GM23338 (cell line): ENCODE measurements at regions not wholly inside any gene's neighbourhood (a gene's known extent, or its start where the extent isn't known, plus 50 kb on each side); places are given as distances from the start of the nearest gene placed in this dataset.

Source experiments
- ATAC-seq: fragments of 200-7000 bp; cut with Tn5 transposase; 3 replicates; pipeline ENCODE4 v1.9.1; 2020
- DNase-seq: peaks from one replicate; pipeline ENCODE4 v3.0.0-alpha.2; 2015; ENCODE audit warnings: low spot score
- H2AFZ ChIP-seq: fragments of 200-600 bp; sonication (generic); 2 replicates; pipeline ENCODE4 v1.8.0; 2016; ENCODE audit warnings: antibody characterized with exemption, mild to moderate bottlenecking, moderate library complexity
- H3F3A ChIP-seq: fragments of 200-600 bp; sonication (generic); replicated peaks from 2 replicates; pipeline ENCODE4 v1.8.0; 2017; ENCODE audit warnings: antibody characterized with exemption, mixed run types, low read depth
- H3K27ac ChIP-seq: fragments of 200-600 bp; sonication (generic); 2 replicates; pipeline ENCODE4 v1.6.1; 2016; ENCODE audit warnings: low read depth
- H3K27me3 ChIP-seq: fragments of 200-600 bp; sonication (generic); 2 replicates; pipeline ENCODE4 v1.8.0; 2016; ENCODE audit warnings: mild to moderate bottlenecking, mixed run types, moderate library complexity; ENCODE audit not compliant: insufficient read depth
- H3K36me3 ChIP-seq: fragments of 200-600 bp; sonication (generic); 2 replicates; pipeline ENCODE4 v1.8.0; 2016; ENCODE audit warnings: mild to moderate bottlenecking; ENCODE audit not compliant: insufficient read depth
- H3K4me1 ChIP-seq: fragments of 200-600 bp; sonication (generic); 2 replicates; pipeline ENCODE4 v1.8.0; 2016; ENCODE audit warnings: mild to moderate bottlenecking, moderate library complexity; ENCODE audit not compliant: insufficient read depth
- H3K4me2 ChIP-seq: fragments of 200-600 bp; sonication (generic); 2 replicates; pipeline ENCODE4 v1.7.1; 2017; ENCODE audit warnings: mixed run types
- H3K4me3 ChIP-seq: fragments of 200-600 bp; sonication (generic); 2 replicates; pipeline ENCODE4 v1.6.1; 2016; ENCODE audit warnings: mixed run types
- H3K79me2 ChIP-seq: fragments of 200-600 bp; sonication (generic); replicated peaks from 2 replicates; pipeline ENCODE4 v1.8.0; 2017; ENCODE audit warnings: mild to moderate bottlenecking; ENCODE audit not compliant: insufficient read depth
- H3K9me2 ChIP-seq: fragments of 200-600 bp; sonication (generic); 2 replicates; pipeline ENCODE4 v1.8.0; 2017; ENCODE audit not compliant: insufficient read depth
- H4K20me1 ChIP-seq: fragments of 200-600 bp; sonication (generic); replicated peaks from 2 replicates; pipeline ENCODE4 v1.8.0; 2017; ENCODE audit warnings: mild to moderate bottlenecking; ENCODE audit not compliant: insufficient read depth
- H3K27ac Mint-ChIP-seq: 2 replicates; pipeline ENCODE4 v1.8.0; 2020; ENCODE audit warnings: inconsistent platforms, mild to moderate bottlenecking, moderate library complexity, mixed read lengths
- H3K27me3 Mint-ChIP-seq: 3 replicates; pipeline ENCODE4 v1.8.0; 2022; ENCODE audit warnings: low read depth, mild to moderate bottlenecking, moderate library complexity, mixed read lengths, inconsistent platforms; ENCODE audit not compliant: insufficient read depth, poor library complexity
- H3K36me3 Mint-ChIP-seq: 3 replicates; pipeline ENCODE4 v1.8.0; 2021; ENCODE audit warnings: low read depth, mild to moderate bottlenecking, inconsistent platforms, moderate library complexity, mixed read lengths
- H3K4me1 Mint-ChIP-seq: 3 replicates; pipeline ENCODE4 v1.8.0; 2020; ENCODE audit warnings: mild to moderate bottlenecking, inconsistent platforms, mixed read lengths
- H3K4me3 Mint-ChIP-seq: 3 replicates; pipeline ENCODE4 v1.8.0; 2021; ENCODE audit warnings: moderate library complexity, mild to moderate bottlenecking, inconsistent platforms, mixed read lengths
- H3K9me3 Mint-ChIP-seq: 3 replicates; pipeline ENCODE4 v1.8.0; 2020; ENCODE audit warnings: moderate library complexity, mild to moderate bottlenecking, inconsistent platforms, mixed read lengths
- CREB1 ChIP-seq: fragments of 250-450 bp; sonication (Bioruptor Pico); IDR thresholded peaks from 2 replicates; pipeline ENCODE4 v1.5.0; 2020; ENCODE audit warnings: low read depth, mild to moderate bottlenecking, moderate library complexity
- CTCF ChIP-seq, 2 experiments: fragments of 200-600 bp in 1 of 2; sonication (generic) in 1 of 2; conservative IDR thresholded peaks; 2 replicates each; pipeline versions ENCODE4 v1.5.1 to v1.6.1; 2016 to 2017; ENCODE audit warnings: antibody characterized with exemption in 2 of 2, low read depth in 2 of 2, mild to moderate bottlenecking in 2 of 2, moderate library complexity in 1 of 2
- ETS1 ChIP-seq: IDR thresholded peaks from 2 replicates; pipeline ENCODE4 v1.6.1; 2016; ENCODE audit warnings: antibody characterized with exemption
- EZH2 ChIP-seq: fragments of 200-600 bp; sonication (generic); IDR thresholded peaks from one replicate; pipeline ENCODE4 v1.8.0; 2017; ENCODE audit warnings: antibody characterized with exemption, mild to moderate bottlenecking, low read depth; ENCODE audit not compliant: unreplicated experiment
- EZH2phosphoT487 ChIP-seq: fragments of 200-600 bp; sonication (generic); IDR thresholded peaks from one replicate; pipeline ENCODE4 v1.8.1; 2018; ENCODE audit warnings: antibody characterized with exemption; ENCODE audit not compliant: unreplicated experiment
- JUNB ChIP-seq: IDR thresholded peaks from one replicate; pipeline ENCODE4 v1.6.1; 2016; ENCODE audit warnings: antibody characterized with exemption; ENCODE audit not compliant: unreplicated experiment
- NANOG ChIP-seq: IDR thresholded peaks from 2 replicates; pipeline ENCODE4 v1.6.1; 2016; ENCODE audit warnings: antibody characterized with exemption, borderline replicate concordance
- POLR2AphosphoS5 ChIP-seq: IDR thresholded peaks from 2 replicates; pipeline ENCODE4 v1.6.1; 2016; ENCODE audit warnings: antibody characterized with exemption, low read depth
- REST ChIP-seq: IDR thresholded peaks from one replicate; pipeline ENCODE4 v1.6.1; 2018; ENCODE audit warnings: antibody characterized with exemption; ENCODE audit not compliant: unreplicated experiment
- STAT1 ChIP-seq: IDR thresholded peaks from one replicate; pipeline ENCODE4 v1.6.1; 2016; ENCODE audit warnings: antibody characterized with exemption; ENCODE audit not compliant: unreplicated experiment
- ZNF114 ChIP-seq: fragments of 250-450 bp; sonication (Bioruptor Pico); IDR thresholded peaks from 2 replicates; pipeline ENCODE4 v1.5.0; 2020; ENCODE audit warnings: mild to moderate bottlenecking, moderate library complexity
- ZNF331 ChIP-seq: fragments of 250-450 bp; sonication (Bioruptor Pico); IDR thresholded peaks from 2 replicates; pipeline ENCODE4 v1.5.0; 2020; ENCODE audit warnings: low read depth, mild to moderate bottlenecking, moderate library complexity
- ZNF462 ChIP-seq: fragments of 250-450 bp; sonication (Bioruptor Pico); IDR thresholded peaks from 2 replicates; pipeline ENCODE4 v1.5.0; 2020; ENCODE audit warnings: mild to moderate bottlenecking, moderate library complexity

- H3K27me3 Mint-ChIP-seq: peaks cover 3% of the 10 kb centered on the region
Observed at GRCh38 chr7:17230099-17230807, 68.2 kb upstream of the AHR start.

More at GRCh38 chr7:17230099-17230807, 68.2 kb upstream of the AHR start:
- Histone ChIP-seq H2AFZ (no peak overlapping the region), H4K20me1 (no peaks in the 10 kb centered on the region), H3K4me1 (no peaks in the 10 kb centered on the region), H3K79me2 (no peaks in the 10 kb centered on the region), H3K27ac (no peak overlapping the region), H3K4me3 (no peak overlapping the region), H3K36me3 (no peaks in the 10 kb centered on the region), H3F3A (no peaks in the 10 kb centered on the region), H3K27me3 (no peaks in the 10 kb centered on the region), H3K4me2 (no peak overlapping the region), H3K9me2 (no peaks in the 10 kb centered on the region; the same call in none of the 2 replicates)
- no peak for DNase-seq
- H3K36me3 Mint-ChIP-seq: no peaks in the 10 kb centered on the region
- H3K27ac Mint-ChIP-seq: no peak overlapping the region; the same call in 1 of the 2 replicates
- no peak for TF ChIP-seq POLR2AphosphoS5
- no peak for TF ChIP-seq EZH2
- no peak for TF ChIP-seq CREB1
- no peak for TF ChIP-seq EZH2phosphoT487
- no peak for TF ChIP-seq STAT1
- TF ChIP-seq ZNF114: no peak
- TF ChIP-seq NANOG: no peak
- no peak for TF ChIP-seq ETS1
- TF ChIP-seq ZNF331 (CRISPR knock-in tag): no peak
- no peak for TF ChIP-seq ZNF462 (CRISPR knock-in tag)
- TF ChIP-seq JUNB: no peak
- no peak for TF ChIP-seq CTCF (conservative IDR thresholded peaks at IDR 0.05; ENCODE audit: low read depth in 2 of 2)
- TF ChIP-seq REST: no peak
- no peaks in the 10 kb centered on the region for H3K9me3 Mint-ChIP-seq
- no peak overlapping the region for H3K4me3 Mint-ChIP-seq
- ATAC-seq: no peak
- no peaks in the 10 kb centered on the region for H3K4me1 Mint-ChIP-seq
